HUES6 (cell line): ENCODE measurements at regions not wholly inside any gene's neighbourhood (a gene's known extent, or its start where the extent isn't known, plus 50 kb on each side); places are given as distances from the start of the nearest gene placed in this dataset.

Experiments used
- H3K27ac ChIP-seq: 2 replicates; pipeline ENCODE4 v1.7.0; 2013; ENCODE audit warnings: low read depth, mild to moderate bottlenecking, low read length, inconsistent platforms
- H3K27me3 ChIP-seq: 2 replicates; pipeline ENCODE4 v1.6.1; 2013; ENCODE audit warnings: low read length; ENCODE audit not compliant: control insufficient read depth, insufficient read depth
- H3K36me3 ChIP-seq: 2 replicates; pipeline ENCODE4 v1.6.1; 2013; ENCODE audit warnings: low read length; ENCODE audit not compliant: control insufficient read depth, insufficient read depth
- H3K4me1 ChIP-seq: 2 replicates; pipeline ENCODE4 v1.6.1; 2013; ENCODE audit warnings: low read length; ENCODE audit not compliant: control insufficient read depth, insufficient read depth
- H3K4me3 ChIP-seq: 2 replicates; pipeline ENCODE4 v1.5.1; 2013; ENCODE audit warnings: low read depth, low read length
- H3K9ac ChIP-seq: one replicate; pipeline ENCODE4 v1.6.1; 2013; ENCODE audit warnings: mild to moderate bottlenecking, low read length
- H3K9me3 ChIP-seq: 2 replicates; pipeline ENCODE4 v1.6.1; 2013; ENCODE audit warnings: low read depth, low read length; ENCODE audit not compliant: control insufficient read depth, insufficient read depth

- H3K4me1 ChIP-seq, result peaks cover 6% of the 10 kb centered on the region; the same call in 1 of the 2 replicates
- H3K9me3 ChIP-seq, result no peaks in the 10 kb centered on the region
- H3K36me3 ChIP-seq, result no peaks in the 10 kb centered on the region
- no peak overlapping the region for H3K27ac ChIP-seq
- no peak overlapping the region for H3K9ac ChIP-seq
- H3K27me3 ChIP-seq, result no peaks in the 10 kb centered on the region
- H3K4me3 ChIP-seq, result no peak overlapping the region
Observed at GRCh38 chr10:57983281-57983791, 284.4 kb downstream of the IPMK start.

DNA sequence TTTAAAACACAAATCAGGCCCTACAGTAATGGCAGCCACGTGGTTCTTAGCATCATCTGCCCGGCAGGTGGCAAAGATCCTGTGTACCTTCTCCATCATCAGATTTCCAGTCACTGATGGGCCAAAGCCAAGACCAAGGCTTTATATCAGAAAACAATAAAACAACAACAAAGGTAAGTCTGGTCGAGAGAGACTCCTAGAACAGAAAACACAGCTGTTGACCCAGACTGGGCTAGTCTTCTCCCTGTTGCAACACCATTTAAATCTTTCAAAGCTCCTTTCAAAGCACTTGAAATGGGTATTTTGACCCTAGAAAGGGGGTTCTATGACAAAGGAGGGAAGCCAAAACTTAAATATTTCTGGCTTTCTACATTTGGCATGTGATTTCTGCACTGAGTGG, 285.6 kb downstream of the IPMK start:
- Histone ChIP-seq H3K27ac (no peak overlapping the region), H3K36me3 (no peaks in the 10 kb centered on the region), H3K4me1 (peaks cover 6% of the 10 kb centered on the region; the same call in 1 of the 2 replicates), H3K4me3 (no peak overlapping the region), H3K9ac (no peak overlapping the region), H3K9me3 (peaks cover 3% of the 10 kb centered on the region; the same call in 1 of the 2 replicates), H3K27me3 (no peaks in the 10 kb centered on the region)

GRCh38 chr10:57979956-57980355, 287.7 kb downstream of the IPMK start:
- Histone ChIP-seq H3K27ac (peak overlapping the region; percentile 27; the same call in 1 of the 2 replicates), H3K36me3 (no peaks in the 10 kb centered on the region), H3K27me3 (no peaks in the 10 kb centered on the region)

GRCh38 chr10:57979491-57979890, 288.2 kb downstream of the IPMK start:
- peaks cover 6% of the 10 kb centered on the region; the same call in 1 of the 2 replicates for H3K4me1 ChIP-seq
- peaks cover 3% of the 10 kb centered on the region; the same call in 1 of the 2 replicates for H3K9me3 ChIP-seq
- H3K9ac ChIP-seq, result no peak overlapping the region
- H3K4me3 ChIP-seq, result no peak overlapping the region
- no peaks in the 10 kb centered on the region for H3K27me3 ChIP-seq
- peak overlapping the region; percentile 27; the same call in 1 of the 2 replicates for H3K27ac ChIP-seq
- no peaks in the 10 kb centered on the region for H3K36me3 ChIP-seq

More at GRCh38 chr10:57979956-57980355, 287.7 kb downstream of the IPMK start:
- Histone ChIP-seq H3K4me3 (no peak overlapping the region), H3K9me3 (peaks cover 3% of the 10 kb centered on the region; the same call in 1 of the 2 replicates), H3K4me1 (peaks cover 6% of the 10 kb centered on the region; the same call in 1 of the 2 replicates), H3K9ac (no peak overlapping the region)

DNA sequence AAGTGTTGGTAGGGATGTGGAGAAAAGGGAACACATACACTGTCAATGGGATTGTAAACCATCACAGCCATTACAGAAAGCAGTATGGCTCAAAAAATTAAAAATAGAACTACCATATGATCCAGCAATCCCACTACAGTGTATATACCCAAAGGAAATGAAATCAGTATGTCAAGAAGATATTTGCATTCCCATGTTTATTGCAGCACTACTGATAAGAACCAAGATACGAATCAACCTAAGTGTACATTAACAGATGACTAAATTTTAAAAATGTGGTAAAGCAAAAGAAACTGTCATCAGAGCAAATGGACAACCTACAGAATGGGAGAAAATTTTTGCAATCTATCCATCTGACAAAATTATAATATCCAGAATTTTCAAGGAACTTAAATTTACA, 290.4 kb downstream of the IPMK start:
- peaks cover 6% of the 10 kb centered on the region; the same call in 1 of the 2 replicates for H3K4me1 ChIP-seq
- H3K27me3 ChIP-seq, result no peaks in the 10 kb centered on the region
- H3K36me3 ChIP-seq, result no peaks in the 10 kb centered on the region
- H3K4me3 ChIP-seq, result no peak overlapping the region
- peaks cover 3% of the 10 kb centered on the region; the same call in 1 of the 2 replicates for H3K9me3 ChIP-seq
- no peak overlapping the region for H3K27ac ChIP-seq
- H3K9ac ChIP-seq, result no peak overlapping the region

DNA sequence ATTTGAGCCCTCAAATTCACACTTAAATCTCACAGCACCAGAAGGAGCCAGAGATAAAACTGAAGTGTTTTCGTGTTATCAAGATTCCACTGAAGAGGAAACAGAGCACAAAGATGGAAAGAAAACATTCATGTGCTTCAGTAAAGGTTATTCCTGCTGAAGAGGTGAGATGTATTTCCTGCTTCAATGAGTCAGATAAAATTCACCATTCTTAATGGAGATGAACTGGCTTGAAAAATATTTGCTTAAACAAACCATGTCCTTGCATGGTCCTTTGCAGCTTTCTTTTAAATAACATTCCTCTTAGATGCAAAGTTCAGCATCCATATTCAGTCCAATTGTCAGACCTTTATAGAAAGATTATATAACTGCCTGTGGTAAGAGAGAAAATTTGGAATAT, 294.2 kb downstream of the IPMK start:
- no peaks in the 10 kb centered on the region for H3K27me3 ChIP-seq
- no peak overlapping the region for H3K27ac ChIP-seq
- no peak overlapping the region for H3K9ac ChIP-seq
- no peak overlapping the region for H3K4me3 ChIP-seq
- H3K36me3 ChIP-seq, result no peaks in the 10 kb centered on the region
- peaks cover 3% of the 10 kb centered on the region; the same call in 1 of the 2 replicates for H3K9me3 ChIP-seq
- H3K4me1 ChIP-seq, result no peaks in the 10 kb centered on the region

DNA sequence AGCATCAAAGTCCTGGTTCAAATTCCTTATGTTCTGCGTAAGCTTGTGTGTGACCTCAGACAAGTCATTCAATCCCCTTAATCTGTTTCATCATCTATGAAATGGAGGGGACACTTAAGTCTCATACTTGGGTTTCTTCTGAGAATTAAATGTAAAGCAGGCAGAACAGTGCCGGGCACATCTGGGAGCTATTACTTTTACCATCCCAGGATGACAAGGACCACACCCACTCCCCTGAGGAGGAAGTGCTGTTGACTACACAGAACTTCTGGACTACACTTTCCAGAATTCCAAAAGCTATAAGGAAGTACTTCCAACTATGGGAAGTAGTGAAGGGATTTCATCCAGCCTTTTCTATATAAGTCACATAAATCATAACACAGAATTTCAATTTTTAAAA, 294.9 kb downstream of the IPMK start:
- no peaks in the 10 kb centered on the region for H3K4me1 ChIP-seq
- H3K27ac ChIP-seq, result no peak overlapping the region
- no peaks in the 10 kb centered on the region for H3K27me3 ChIP-seq
- H3K4me3 ChIP-seq, result no peak overlapping the region
- H3K9ac ChIP-seq, result no peak overlapping the region
- no peaks in the 10 kb centered on the region for H3K36me3 ChIP-seq
- peaks cover 1% of the 10 kb centered on the region; the same call in 1 of the 2 replicates for H3K9me3 ChIP-seq

GRCh38 chr10:57968328-57969016, 299.2 kb downstream of the IPMK start:
- Histone ChIP-seq H3K9me3 (no peaks in the 10 kb centered on the region), H3K9ac (no peak overlapping the region), H3K27me3 (no peaks in the 10 kb centered on the region), H3K4me3 (no peak overlapping the region), H3K36me3 (no peaks in the 10 kb centered on the region), H3K27ac (no peak overlapping the region), H3K4me1 (no peaks in the 10 kb centered on the region)

DNA sequence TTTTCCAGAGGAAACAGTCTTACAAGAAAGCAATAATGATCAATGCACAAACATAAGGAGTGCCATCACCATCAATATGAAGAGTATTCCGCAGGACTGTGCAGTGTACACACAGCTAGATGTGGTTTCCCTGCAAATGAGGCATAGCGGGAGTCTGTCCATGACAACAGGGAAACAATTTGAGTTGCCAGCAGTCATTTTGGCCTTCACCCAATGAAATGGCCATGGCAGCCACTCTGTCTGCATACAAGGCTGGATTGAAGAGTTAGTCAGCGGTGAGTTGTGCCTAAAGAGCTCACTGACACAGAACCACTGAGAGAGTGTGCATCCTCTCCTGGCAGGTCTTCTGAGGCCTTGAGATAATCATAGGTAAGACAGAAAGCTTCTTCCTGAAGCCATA, 303.3 kb downstream of the IPMK start:
- no peak overlapping the region for H3K4me3 ChIP-seq
- H3K9me3 ChIP-seq, result no peaks in the 10 kb centered on the region
- H3K9ac ChIP-seq, result no peak overlapping the region
- H3K36me3 ChIP-seq, result no peaks in the 10 kb centered on the region
- H3K27me3 ChIP-seq, result no peaks in the 10 kb centered on the region
- no peaks in the 10 kb centered on the region for H3K4me1 ChIP-seq
- no peak overlapping the region for H3K27ac ChIP-seq

DNA sequence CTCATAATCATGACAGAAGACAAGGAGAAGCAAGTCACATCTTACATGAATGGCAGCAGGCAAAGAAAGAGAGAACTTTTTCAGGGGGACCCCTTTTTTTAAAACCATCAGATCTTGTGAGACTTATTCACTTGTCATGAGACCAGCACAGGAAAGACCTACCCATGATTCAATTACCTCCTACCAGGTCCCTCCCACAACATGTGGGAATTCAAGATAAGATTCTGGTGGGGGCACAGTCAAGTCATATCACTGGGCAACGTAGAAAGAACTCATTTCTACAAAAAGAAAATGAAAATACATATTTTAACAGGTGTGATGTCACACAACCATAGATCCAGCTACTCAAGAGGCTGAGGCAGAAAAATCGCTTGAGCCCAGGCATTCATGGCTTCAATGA, 304.1 kb downstream of the IPMK start:
- Histone ChIP-seq H3K36me3 (no peaks in the 10 kb centered on the region), H3K4me3 (no peak overlapping the region), H3K4me1 (no peaks in the 10 kb centered on the region), H3K27ac (no peak overlapping the region), H3K9ac (no peak overlapping the region), H3K27me3 (no peaks in the 10 kb centered on the region), H3K9me3 (no peaks in the 10 kb centered on the region)

DNA sequence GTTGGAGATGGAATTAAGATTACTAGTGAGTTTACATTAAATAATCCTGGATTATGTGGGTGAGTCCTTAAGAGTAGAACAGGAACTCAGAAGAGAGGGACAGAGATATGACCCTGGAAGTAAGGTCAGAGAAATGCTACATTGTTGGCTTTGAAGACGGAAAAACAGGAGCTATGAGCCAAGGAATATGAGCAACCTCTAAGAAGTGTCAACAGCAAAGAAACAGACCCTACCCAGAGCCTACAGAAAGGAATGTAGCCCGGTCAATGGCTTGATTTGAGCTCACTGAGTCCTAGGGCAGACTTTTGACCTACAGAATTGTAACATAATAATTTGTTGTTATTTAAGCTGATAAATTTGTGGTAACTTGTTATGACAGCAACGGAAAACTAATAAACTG, 304.9 kb downstream of the IPMK start:
- no peak overlapping the region for H3K4me3 ChIP-seq
- no peak overlapping the region for H3K27ac ChIP-seq
- no peaks in the 10 kb centered on the region for H3K27me3 ChIP-seq
- no peaks in the 10 kb centered on the region for H3K36me3 ChIP-seq
- H3K9ac ChIP-seq, result no peak overlapping the region
- H3K9me3 ChIP-seq, result no peaks in the 10 kb centered on the region
- H3K4me1 ChIP-seq, result no peaks in the 10 kb centered on the region
